ENCODE measurements at regions not wholly inside any gene's neighbourhood (a gene's known extent, or its start where the extent isn't known, plus 50 kb on each side); places are given as distances from the start of the nearest gene placed in this dataset.

GRCh38 chr4:159018062-159018629 lies 84.7 kb upstream of the RAPGEF2 start:
- no peak for TF ChIP-seq CTCF (IDR thresholded peaks at IDR 0.05)
- Mint-ChIP-seq H3K27ac (no peak overlapping the region), H3K4me1 (ENCODE audit: low read depth) (no peaks in the 10 kb centered on the region), H3K27me3 (ENCODE audit: insufficient read depth) (peaks cover 7% of the 10 kb centered on the region), H3K9me3 (no peaks in the 10 kb centered on the region), H3K36me3 (ENCODE audit: low read depth) (no peaks in the 10 kb centered on the region), H3K4me3 (no peak overlapping the region)
- DNase-seq = no peak

GRCh38 chr4:159019356-159019755 lies 83.5 kb upstream of the RAPGEF2 start:
- Mint-ChIP-seq H3K4me1 (ENCODE audit: low read depth) (no peaks in the 10 kb centered on the region), H3K27me3 (ENCODE audit: insufficient read depth) (peaks cover 7% of the 10 kb centered on the region), H3K27ac (no peak overlapping the region), H3K36me3 (ENCODE audit: low read depth) (no peaks in the 10 kb centered on the region), H3K4me3 (no peak overlapping the region), H3K9me3 (no peaks in the 10 kb centered on the region)
- TF ChIP-seq CTCF (IDR thresholded peaks at IDR 0.05) = no peak
- DNase-seq = no peak

- Mint-ChIP-seq H3K27me3 (ENCODE audit: insufficient read depth) (peaks cover 7% of the 10 kb centered on the region), H3K36me3 (ENCODE audit: low read depth) (no peaks in the 10 kb centered on the region), H3K4me1 (ENCODE audit: low read depth) (peaks cover under 1% of the 10 kb centered on the region; the same call in 1 of the 2 replicates), H3K27ac (no peak overlapping the region), H3K4me3 (no peak overlapping the region), H3K9me3 (no peaks in the 10 kb centered on the region)
- no peak for TF ChIP-seq CTCF (IDR thresholded peaks at IDR 0.05)
- DNase-seq = no peak
Measured at GRCh38 chr4:159021597-159022385, 81.1 kb upstream of the RAPGEF2 start.

GRCh38 chr4:159023741-159024140 lies 79.1 kb upstream of the RAPGEF2 start:
- H3K27ac Mint-ChIP-seq = no peak overlapping the region
- TF ChIP-seq CTCF (IDR thresholded peaks at IDR 0.05) = no peak

GRCh38 chr4:159024266-159024665 lies 78.6 kb upstream of the RAPGEF2 start:
- no peak overlapping the region for H3K4me3 Mint-ChIP-seq
- no peaks in the 10 kb centered on the region for H3K9me3 Mint-ChIP-seq
- no peaks in the 10 kb centered on the region for H3K36me3 Mint-ChIP-seq (ENCODE audit: low read depth)
- H3K4me1 Mint-ChIP-seq (ENCODE audit: low read depth) = peaks cover 11% of the 10 kb centered on the region
- no peak overlapping the region for H3K27ac Mint-ChIP-seq
- no peak for TF ChIP-seq CTCF (IDR thresholded peaks at IDR 0.05)
- peaks cover 7% of the 10 kb centered on the region; the same call in 1 of the 2 replicates for H3K27me3 Mint-ChIP-seq (ENCODE audit: insufficient read depth)
- no peak for DNase-seq

More at GRCh38 chr4:159023741-159024140, 79.1 kb upstream of the RAPGEF2 start:
- H3K27me3 Mint-ChIP-seq (ENCODE audit: insufficient read depth) = peaks cover 7% of the 10 kb centered on the region; the same call in 1 of the 2 replicates
- H3K4me1 Mint-ChIP-seq (ENCODE audit: low read depth) = peaks cover 11% of the 10 kb centered on the region
- H3K4me3 Mint-ChIP-seq = no peak overlapping the region
- DNase-seq = no peak
- no peaks in the 10 kb centered on the region for H3K9me3 Mint-ChIP-seq
- no peaks in the 10 kb centered on the region for H3K36me3 Mint-ChIP-seq (ENCODE audit: low read depth)
